SK-N-MC (cell line): ENCODE measurements at regions not wholly inside any gene's neighbourhood (a gene's known extent, or its start where the extent isn't known, plus 50 kb on each side); places are given as distances from the start of the nearest gene placed in this dataset.

Source experiments
- DNase-seq: peaks from one replicate; pipeline ENCODE4 v3.0.0-alpha.2; 2011; ENCODE audit warnings: low read depth, low spot score
- H3K27ac ChIP-seq: fragments of 200-600 bp; sonication (generic); 2 replicates; pipeline ENCODE4 v1.5.1; 2016; ENCODE audit warnings: mixed run types
- H3K36me3 ChIP-seq: fragments of 200-600 bp; sonication (generic); 2 replicates; pipeline ENCODE4 v1.6.1; 2017; ENCODE audit warnings: antibody characterized with exemption, low read length, mixed read lengths; ENCODE audit not compliant: insufficient read depth
- H3K4me3 ChIP-seq: fragments of 200-600 bp; sonication (generic); 2 replicates; pipeline ENCODE4 v1.5.1; 2016
- H3K9ac ChIP-seq: fragments of 200-600 bp; sonication (generic); 2 replicates; pipeline ENCODE4 v1.8.0; 2017; ENCODE audit warnings: mixed run types, mixed read lengths; ENCODE audit not compliant: insufficient read length
- H3K9me3 ChIP-seq: fragments of 200-600 bp; sonication (generic); 2 replicates; pipeline ENCODE4 v1.6.1; 2017; ENCODE audit warnings: low read depth, mild to moderate bottlenecking, antibody characterized with exemption, low read length, moderate library complexity, mixed read lengths
- EZH2 ChIP-seq: fragments of 200-600 bp; sonication (generic); IDR thresholded peaks from one replicate; pipeline ENCODE4 v1.6.1; 2017; ENCODE audit warnings: antibody characterized with exemption
- FOXP2 ChIP-seq: optimal IDR thresholded peaks from 2 replicates; pipeline ENCODE3; 2011; ENCODE audit warnings: mild to moderate bottlenecking, moderate library complexity; ENCODE audit not compliant: insufficient read depth; ENCODE audit errors: extremely low read length, control extremely low read depth
- POLR2AphosphoS5 ChIP-seq: IDR thresholded peaks from 2 replicates; pipeline ENCODE4 v1.6.1; 2012; ENCODE audit warnings: mild to moderate bottlenecking, low read depth, low read length, borderline replicate concordance

GRCh38 chr2:128775217-128775913, 456.7 kb upstream of the HS6ST1 start:
- Histone ChIP-seq H3K4me3 (no peak overlapping the region), H3K9ac (no peak overlapping the region), H3K36me3 (no peaks in the 10 kb centered on the region), H3K27ac (no peak overlapping the region), H3K9me3 (no peaks in the 10 kb centered on the region)
- DNase-seq: no peak
- TF ChIP-seq POLR2AphosphoS5 (no peak), FOXP2 (no peak), EZH2 (no peak)

GRCh38 chr2:128775914-128776285, 457.2 kb upstream of the HS6ST1 start:
- Histone ChIP-seq H3K9me3 (no peaks in the 10 kb centered on the region), H3K4me3 (no peak overlapping the region), H3K9ac (no peak overlapping the region), H3K36me3 (no peaks in the 10 kb centered on the region), H3K27ac (no peak overlapping the region)
- TF ChIP-seq EZH2: no peak
- TF ChIP-seq FOXP2: no peak
- TF ChIP-seq POLR2AphosphoS5: no peak
- no peak for DNase-seq

- H3K9ac ChIP-seq: no peak overlapping the region
- no peak overlapping the region for H3K4me3 ChIP-seq
- H3K36me3 ChIP-seq: no peaks in the 10 kb centered on the region
- no peaks in the 10 kb centered on the region for H3K9me3 ChIP-seq
- DNase-seq: no peak
- H3K27ac ChIP-seq: no peak overlapping the region
- no peak for TF ChIP-seq POLR2AphosphoS5
- TF ChIP-seq FOXP2: no peak
- TF ChIP-seq EZH2: no peak
Measured at GRCh38 chr2:128776461-128777195, 458.0 kb upstream of the HS6ST1 start.

GRCh38 chr2:128777196-128778035, 458.7 kb upstream of the HS6ST1 start:
- Histone ChIP-seq H3K4me3 (no peak overlapping the region), H3K9me3 (no peaks in the 10 kb centered on the region), H3K36me3 (no peaks in the 10 kb centered on the region), H3K9ac (no peak overlapping the region), H3K27ac (no peak overlapping the region)
- no peak for TF ChIP-seq FOXP2
- no peak for TF ChIP-seq EZH2
- no peak for TF ChIP-seq POLR2AphosphoS5
- no peak for DNase-seq

- Histone ChIP-seq H3K36me3 (no peaks in the 10 kb centered on the region), H3K9ac (no peak overlapping the region), H3K27ac (no peak overlapping the region), H3K4me3 (no peak overlapping the region), H3K9me3 (no peaks in the 10 kb centered on the region)
- TF ChIP-seq EZH2 (no peak), FOXP2 (no peak), POLR2AphosphoS5 (no peak)
- DNase-seq: no peak
Measured at GRCh38 chr2:128778843-128779242, 460.2 kb upstream of the HS6ST1 start.

GRCh38 chr2:128779301-128780095, 460.8 kb upstream of the HS6ST1 start:
- TF ChIP-seq POLR2AphosphoS5 (no peak), FOXP2 (no peak), EZH2 (no peak)
- Histone ChIP-seq H3K9ac (no peak overlapping the region), H3K27ac (no peak overlapping the region), H3K9me3 (no peaks in the 10 kb centered on the region), H3K4me3 (no peak overlapping the region), H3K36me3 (no peaks in the 10 kb centered on the region)
- no peak for DNase-seq

- no peak for DNase-seq
- H3K9ac ChIP-seq: no peak overlapping the region
- H3K36me3 ChIP-seq: no peaks in the 10 kb centered on the region
- H3K9me3 ChIP-seq: no peaks in the 10 kb centered on the region
- no peak overlapping the region for H3K27ac ChIP-seq
- H3K4me3 ChIP-seq: no peak overlapping the region
- TF ChIP-seq POLR2AphosphoS5 (no peak), FOXP2 (no peak), EZH2 (no peak)
Measured at GRCh38 chr2:128780434-128781080, 461.9 kb upstream of the HS6ST1 start.
